ENCODE measurements at regions not wholly inside any gene's neighbourhood (a gene's known extent, or its start where the extent isn't known, plus 50 kb on each side); places are given as distances from the start of the nearest gene placed in this dataset.
A peak's percentile ranks its signal among the peaks of the same experiment; 100 is the strongest.

DNA sequence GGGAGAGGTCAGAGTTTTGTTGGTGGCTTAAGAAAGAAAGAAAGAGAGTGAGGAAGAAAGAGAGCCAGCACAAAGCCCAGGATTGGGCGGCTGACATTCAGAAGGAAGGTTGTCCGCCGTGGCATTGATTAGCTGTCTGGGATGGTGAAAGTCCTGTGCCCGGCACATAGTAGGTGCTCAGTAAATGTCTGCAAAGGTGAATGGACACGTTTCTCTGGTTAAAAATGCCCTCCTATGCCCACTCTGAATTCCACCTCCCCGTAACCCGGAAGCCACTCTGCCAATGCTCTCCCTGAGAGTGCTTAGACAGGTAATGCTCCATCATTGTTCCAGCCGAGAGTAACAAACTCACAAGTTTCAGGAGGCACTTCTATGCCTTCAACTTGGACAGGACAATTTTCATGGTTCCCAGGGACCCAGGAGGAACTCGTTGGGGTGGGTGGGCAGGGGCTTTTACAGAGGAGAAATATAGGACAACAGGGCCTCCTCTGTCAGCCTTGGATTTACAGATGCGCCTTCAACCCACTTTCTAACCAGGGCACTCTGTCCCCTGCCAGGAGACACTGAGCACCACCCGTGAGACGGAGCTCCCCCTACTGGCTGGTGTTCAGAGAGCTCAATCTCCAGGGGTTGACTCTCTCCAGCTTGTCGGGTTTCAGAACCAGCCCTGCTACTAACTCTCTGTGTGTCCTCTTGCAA lies 411.5 kb upstream of the ZMIZ1 start:
- H3K27me3 ChIP-seq: no peaks in the 10 kb centered on the region
- H3K9me3 ChIP-seq: no peaks in the 10 kb centered on the region
- peaks cover 0 to 11% of the 10 kb centered on the region in 2 donors for H3K4me1 ChIP-seq
- H3K27ac ChIP-seq: no peak overlapping the region
- intact Hi-C loops (cut with DNase I): loop anchor here in 1 of 2 donors (10.0 kb wide), 1 partner anchor 613 kb away; no protein-coding TSS in a partner anchor
- peak in 3 of 4 donors; percentile 60 to 83 (median 73) for DNase-seq
- ATAC-seq: peak; percentile 96
- H3K36me3 ChIP-seq: no peaks in the 10 kb centered on the region
- H3K4me3 ChIP-seq: no peak overlapping the region
- peak; percentile 62 to 64 for TF ChIP-seq CTCF (IDR thresholded peaks at IDR 0.05)

GRCh38 chr10:78657862-78658165 lies 411.0 kb upstream of the ZMIZ1 start:
- intact Hi-C loops (cut with DNase I): loop anchor here in 1 of 2 donors (10.0 kb wide), 1 partner anchor 613 kb away; no protein-coding TSS in a partner anchor
- no peak for TF ChIP-seq CTCF (IDR thresholded peaks at IDR 0.05)
- no peak for DNase-seq

DNA sequence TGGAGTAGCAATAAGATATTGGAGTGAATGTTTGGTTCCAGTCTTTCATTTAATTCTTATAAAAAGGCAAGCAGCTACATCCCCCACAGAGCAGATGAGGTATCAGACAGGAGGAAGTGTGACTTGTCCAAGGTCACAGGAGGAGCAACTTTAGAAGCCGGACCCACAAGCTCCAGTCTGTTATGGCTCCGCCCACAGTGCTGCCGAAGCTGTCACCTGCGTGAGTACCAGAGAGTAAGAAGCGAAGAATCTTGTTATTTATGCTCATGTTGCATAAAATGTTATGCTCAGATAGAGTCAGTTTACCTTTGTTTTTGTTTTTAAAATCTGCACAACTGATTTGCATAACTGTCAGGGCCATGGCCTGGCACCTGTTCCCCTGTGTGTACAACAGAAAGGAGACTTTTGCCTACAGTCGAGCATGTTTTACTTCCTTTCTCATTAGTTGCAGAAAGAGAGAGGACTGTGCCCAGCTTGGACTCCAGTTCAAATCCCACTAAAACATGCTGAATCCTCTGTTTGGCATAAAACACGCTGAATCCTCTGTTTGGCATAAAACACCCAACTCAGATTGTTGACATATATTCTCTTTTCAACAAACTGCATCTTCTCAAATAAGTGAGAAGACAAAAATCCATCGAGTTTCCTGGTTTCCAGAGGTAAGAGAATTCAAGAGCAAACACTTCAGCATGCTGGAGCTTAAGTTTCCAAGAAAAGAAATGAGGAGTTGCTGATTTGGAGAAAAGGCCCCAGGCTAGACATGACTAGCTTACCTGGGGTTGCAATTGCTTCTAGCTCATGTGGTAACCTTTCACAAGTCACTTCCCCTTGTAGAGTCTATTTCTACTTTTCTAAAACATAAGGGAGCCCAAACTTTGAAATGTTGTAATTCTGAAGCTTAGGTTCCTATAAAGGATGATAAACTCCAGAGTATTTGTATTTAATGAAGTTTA lies 409.8 kb upstream of the ZMIZ1 start:
- no peak overlapping the region for H3K4me3 ChIP-seq
- no peak for DNase-seq
- no peaks in the 10 kb centered on the region for H3K27me3 ChIP-seq
- no peak for TF ChIP-seq CTCF (IDR thresholded peaks at IDR 0.05)
- H3K36me3 ChIP-seq: no peaks in the 10 kb centered on the region
- peaks cover 0 to 11% of the 10 kb centered on the region in 2 donors for H3K4me1 ChIP-seq
- H3K9me3 ChIP-seq: peaks cover 0 to 2% of the 10 kb centered on the region in 2 donors
- intact Hi-C loops (cut with DNase I): loop anchor here in 1 of 2 donors (10.0 kb wide), 1 partner anchor 614 kb away; no protein-coding TSS in a partner anchor
- peak overlapping the region in 1 of 2 donors; percentile 11 for H3K27ac ChIP-seq
- no peak for ATAC-seq

More at GRCh38 chr10:78657862-78658165, 411.0 kb upstream of the ZMIZ1 start:
- H3K9me3 ChIP-seq: no peaks in the 10 kb centered on the region
- no peaks in the 10 kb centered on the region for H3K27me3 ChIP-seq
- no peak overlapping the region for H3K27ac ChIP-seq
- ATAC-seq: no peak
- peaks cover 0 to 11% of the 10 kb centered on the region in 2 donors for H3K4me1 ChIP-seq
- H3K36me3 ChIP-seq: no peaks in the 10 kb centered on the region
- H3K4me3 ChIP-seq: no peak overlapping the region

DNA sequence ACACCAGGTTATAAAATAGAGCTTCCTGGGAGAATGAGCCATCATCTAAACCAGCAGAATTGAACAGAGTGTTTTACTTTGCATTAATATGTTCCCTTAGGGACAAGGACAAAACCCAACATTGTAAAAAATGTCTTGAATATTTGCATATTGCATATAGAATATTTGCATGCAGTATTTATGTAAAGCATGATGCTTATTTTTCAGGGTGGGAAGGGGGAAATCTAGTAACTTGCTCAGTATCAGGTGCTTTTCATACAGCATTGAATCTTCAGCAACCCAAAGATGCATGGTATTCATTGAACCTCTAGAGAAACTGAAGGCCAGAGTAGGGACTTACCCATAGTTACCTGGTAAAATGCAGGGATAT lies 409.2 kb upstream of the ZMIZ1 start:
- H3K27me3 ChIP-seq: no peaks in the 10 kb centered on the region
- H3K27ac ChIP-seq: no peak overlapping the region
- intact Hi-C loops (cut with DNase I): loop anchor here in 1 of 2 donors (10.0 kb wide), 1 partner anchor 615 kb away; no protein-coding TSS in a partner anchor
- H3K9me3 ChIP-seq: peaks cover 0 to 8% of the 10 kb centered on the region in 2 donors
- no peak overlapping the region for H3K4me3 ChIP-seq
- no peak for ATAC-seq
- DNase-seq: no peak
- no peaks in the 10 kb centered on the region for H3K36me3 ChIP-seq
- H3K4me1 ChIP-seq: peaks cover 0 to 11% of the 10 kb centered on the region in 2 donors
- no peak for TF ChIP-seq CTCF (IDR thresholded peaks at IDR 0.05)

Data from left lung (tissue), 4 donors.